ENCODE measurements at regions not wholly inside any gene's neighbourhood (a gene's known extent, or its start where the extent isn't known, plus 50 kb on each side); places are given as distances from the start of the nearest gene placed in this dataset.

GRCh38 chr3:82815417-82816058 is 1054.1 kb upstream of the GBE1 start:
- no peaks in the 10 kb centered on the region for H3K79me2 ChIP-seq (ENCODE audit: control insufficient read depth, low read length)
- no peaks in the 10 kb centered on the region for H3K36me3 ChIP-seq (ENCODE audit: control insufficient read depth, low read length)
- H3K27ac ChIP-seq (ENCODE audit: low read depth, low read length), result no peak overlapping the region
- no peaks in the 10 kb centered on the region for H3F3A ChIP-seq (ENCODE audit: control insufficient read depth, insufficient read depth)
- no peak overlapping the region for H3K4me3 ChIP-seq (ENCODE audit: low read length)
- no peaks in the 10 kb centered on the region for H3K27me3 ChIP-seq (ENCODE audit: control insufficient read depth, low read length)
- no peaks in the 10 kb centered on the region for H3K9me2 ChIP-seq (replicated peaks; ENCODE audit: control insufficient read depth, low read length)
- TF ChIP-seq EZH2phosphoT487 (IDR thresholded peaks at IDR 0.05; ENCODE audit: borderline replicate concordance, low read length) (no peak), CTCF (IDR thresholded peaks at IDR 0.05; ENCODE audit: low read depth, low read length, poor library complexity, severe bottlenecking) (no peak)
- no peak overlapping the region for H3K4me2 ChIP-seq (ENCODE audit: low read length)
- H3K9me3 ChIP-seq (ENCODE audit: control insufficient read depth, insufficient read depth, low read length), result peaks cover 16% of the 10 kb centered on the region; the same call in 1 of the 2 replicates
- no peaks in the 10 kb centered on the region for H4K20me1 ChIP-seq (ENCODE audit: control insufficient read depth, insufficient read depth, low read depth, low read length)
- no peaks in the 10 kb centered on the region for H3K4me1 ChIP-seq (ENCODE audit: control insufficient read depth, low read length)

GRCh38 chr3:82814660-82815059 is 1053.2 kb upstream of the GBE1 start:
- no peaks in the 10 kb centered on the region for H3K4me1 ChIP-seq (ENCODE audit: control insufficient read depth, low read length)
- H3K27me3 ChIP-seq (ENCODE audit: control insufficient read depth, low read length), result no peaks in the 10 kb centered on the region
- H3K27ac ChIP-seq (ENCODE audit: low read depth, low read length), result no peak overlapping the region
- no peaks in the 10 kb centered on the region for H3K9me2 ChIP-seq (replicated peaks; ENCODE audit: control insufficient read depth, low read length)
- no peaks in the 10 kb centered on the region for H3K79me2 ChIP-seq (ENCODE audit: control insufficient read depth, low read length)
- no peak overlapping the region for H3K4me2 ChIP-seq (ENCODE audit: low read length)
- H3K36me3 ChIP-seq (ENCODE audit: control insufficient read depth, low read length), result no peaks in the 10 kb centered on the region
- no peak for TF ChIP-seq CTCF (IDR thresholded peaks at IDR 0.05; ENCODE audit: low read depth, low read length, poor library complexity, severe bottlenecking)
- peaks cover 16% of the 10 kb centered on the region; the same call in 1 of the 2 replicates for H3K9me3 ChIP-seq (ENCODE audit: control insufficient read depth, insufficient read depth, low read length)
- H3K4me3 ChIP-seq (ENCODE audit: low read length), result no peak overlapping the region
- no peaks in the 10 kb centered on the region for H3F3A ChIP-seq (ENCODE audit: control insufficient read depth, insufficient read depth)
- H4K20me1 ChIP-seq (ENCODE audit: control insufficient read depth, insufficient read depth, low read depth, low read length), result no peaks in the 10 kb centered on the region

GRCh38 chr3:82807781-82808180 is 1046.3 kb upstream of the GBE1 start:
- no peaks in the 10 kb centered on the region for H4K20me1 ChIP-seq (ENCODE audit: control insufficient read depth, insufficient read depth, low read depth, low read length)
- H3K9me2 ChIP-seq (replicated peaks; ENCODE audit: control insufficient read depth, low read length), result no peaks in the 10 kb centered on the region
- no peaks in the 10 kb centered on the region for H3K36me3 ChIP-seq (ENCODE audit: control insufficient read depth, low read length)
- no peaks in the 10 kb centered on the region for H3K4me1 ChIP-seq (ENCODE audit: control insufficient read depth, low read length)
- H3F3A ChIP-seq (ENCODE audit: control insufficient read depth, insufficient read depth), result no peaks in the 10 kb centered on the region
- H3K4me3 ChIP-seq (ENCODE audit: low read length), result no peak overlapping the region
- no peak overlapping the region for H3K27ac ChIP-seq (ENCODE audit: low read depth, low read length)
- H3K9me3 ChIP-seq (ENCODE audit: control insufficient read depth, insufficient read depth, low read length), result peaks cover 5% of the 10 kb centered on the region; the same call in 1 of the 2 replicates
- TF ChIP-seq CTCF (IDR thresholded peaks at IDR 0.05; ENCODE audit: low read depth, low read length, poor library complexity, severe bottlenecking) (no peak), EZH2phosphoT487 (IDR thresholded peaks at IDR 0.05; ENCODE audit: borderline replicate concordance, low read length) (no peak)
- no peaks in the 10 kb centered on the region for H3K27me3 ChIP-seq (ENCODE audit: control insufficient read depth, low read length)
- H3K4me2 ChIP-seq (ENCODE audit: low read length), result no peak overlapping the region
- H3K79me2 ChIP-seq (ENCODE audit: control insufficient read depth, low read length), result no peaks in the 10 kb centered on the region
